PC-9 (cell line): ENCODE measurements at regions not wholly inside any gene's neighbourhood (a gene's known extent, or its start where the extent isn't known, plus 50 kb on each side); places are given as distances from the start of the nearest gene placed in this dataset.

Source experiments
- EZH2 ChIP-seq: fragments of 200-600 bp; sonication (generic); IDR thresholded peaks from 2 replicates; pipeline ENCODE4 v1.8.0; 2017; ENCODE audit warnings: antibody characterized with exemption, low read depth
- TF ChIP-seq, protein P1 (sequence below): fragments of 200-600 bp; sonication (generic); conservative IDR thresholded peaks from 2 replicates; pipeline ENCODE4 v1.6.1; 2017; ENCODE audit warnings: mixed run types, antibody characterized with exemption, mild to moderate bottlenecking, moderate library complexity

DNA sequence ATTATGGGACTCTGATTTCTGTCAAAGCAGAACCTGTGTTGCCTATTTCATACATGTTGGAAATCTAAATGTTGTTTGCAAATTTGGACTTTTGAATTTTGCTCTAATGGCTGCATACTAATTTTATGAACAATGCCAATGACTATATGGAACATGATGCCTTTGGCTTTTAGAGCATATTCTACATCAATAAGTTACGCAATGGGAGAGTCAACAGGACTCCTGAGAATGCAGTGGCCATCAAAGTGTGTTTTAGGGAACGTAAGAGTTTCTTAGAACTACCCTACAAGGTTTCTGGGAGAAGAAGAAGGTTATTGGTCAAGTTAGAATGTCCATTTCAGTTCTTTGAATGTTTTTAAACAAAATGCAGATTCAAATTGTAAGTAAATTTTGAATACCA is 76.1 kb downstream of the SLIT2 start:
- TF ChIP-seq, protein P1, sequence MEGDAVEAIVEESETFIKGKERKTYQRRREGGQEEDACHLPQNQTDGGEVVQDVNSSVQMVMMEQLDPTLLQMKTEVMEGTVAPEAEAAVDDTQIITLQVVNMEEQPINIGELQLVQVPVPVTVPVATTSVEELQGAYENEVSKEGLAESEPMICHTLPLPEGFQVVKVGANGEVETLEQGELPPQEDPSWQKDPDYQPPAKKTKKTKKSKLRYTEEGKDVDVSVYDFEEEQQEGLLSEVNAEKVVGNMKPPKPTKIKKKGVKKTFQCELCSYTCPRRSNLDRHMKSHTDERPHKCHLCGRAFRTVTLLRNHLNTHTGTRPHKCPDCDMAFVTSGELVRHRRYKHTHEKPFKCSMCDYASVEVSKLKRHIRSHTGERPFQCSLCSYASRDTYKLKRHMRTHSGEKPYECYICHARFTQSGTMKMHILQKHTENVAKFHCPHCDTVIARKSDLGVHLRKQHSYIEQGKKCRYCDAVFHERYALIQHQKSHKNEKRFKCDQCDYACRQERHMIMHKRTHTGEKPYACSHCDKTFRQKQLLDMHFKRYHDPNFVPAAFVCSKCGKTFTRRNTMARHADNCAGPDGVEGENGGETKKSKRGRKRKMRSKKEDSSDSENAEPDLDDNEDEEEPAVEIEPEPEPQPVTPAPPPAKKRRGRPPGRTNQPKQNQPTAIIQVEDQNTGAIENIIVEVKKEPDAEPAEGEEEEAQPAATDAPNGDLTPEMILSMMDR, result no peak
- no peak for TF ChIP-seq EZH2
